ENCODE measurements at regions not wholly inside any gene's neighbourhood (a gene's known extent, or its start where the extent isn't known, plus 50 kb on each side); places are given as distances from the start of the nearest gene placed in this dataset.

DNA sequence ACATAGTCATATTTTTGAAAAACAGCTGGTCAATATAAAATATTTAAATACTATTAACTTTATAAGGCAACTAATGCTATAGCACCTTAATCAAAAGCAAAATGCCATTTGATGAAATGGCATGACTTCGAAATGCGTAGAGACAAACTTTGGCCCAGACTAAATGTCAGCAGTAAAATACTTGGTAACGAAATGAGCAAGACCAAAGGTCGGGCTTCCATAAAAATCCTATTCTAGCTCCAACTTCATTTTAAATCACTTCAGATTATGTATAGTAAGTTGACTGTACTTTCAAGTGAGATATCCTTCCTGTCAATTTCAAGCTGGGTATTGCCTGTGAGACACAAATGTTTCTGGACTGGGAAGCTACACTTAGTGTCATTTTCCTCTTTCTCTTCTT, 805.4 kb upstream of the ZNF608 start:
- TF ChIP-seq EP300 (IDR thresholded peaks at IDR 0.05) (no peak), POLR2A (IDR thresholded peaks at IDR 0.05) (no peak)
- TF ChIP-seq, protein P1, sequence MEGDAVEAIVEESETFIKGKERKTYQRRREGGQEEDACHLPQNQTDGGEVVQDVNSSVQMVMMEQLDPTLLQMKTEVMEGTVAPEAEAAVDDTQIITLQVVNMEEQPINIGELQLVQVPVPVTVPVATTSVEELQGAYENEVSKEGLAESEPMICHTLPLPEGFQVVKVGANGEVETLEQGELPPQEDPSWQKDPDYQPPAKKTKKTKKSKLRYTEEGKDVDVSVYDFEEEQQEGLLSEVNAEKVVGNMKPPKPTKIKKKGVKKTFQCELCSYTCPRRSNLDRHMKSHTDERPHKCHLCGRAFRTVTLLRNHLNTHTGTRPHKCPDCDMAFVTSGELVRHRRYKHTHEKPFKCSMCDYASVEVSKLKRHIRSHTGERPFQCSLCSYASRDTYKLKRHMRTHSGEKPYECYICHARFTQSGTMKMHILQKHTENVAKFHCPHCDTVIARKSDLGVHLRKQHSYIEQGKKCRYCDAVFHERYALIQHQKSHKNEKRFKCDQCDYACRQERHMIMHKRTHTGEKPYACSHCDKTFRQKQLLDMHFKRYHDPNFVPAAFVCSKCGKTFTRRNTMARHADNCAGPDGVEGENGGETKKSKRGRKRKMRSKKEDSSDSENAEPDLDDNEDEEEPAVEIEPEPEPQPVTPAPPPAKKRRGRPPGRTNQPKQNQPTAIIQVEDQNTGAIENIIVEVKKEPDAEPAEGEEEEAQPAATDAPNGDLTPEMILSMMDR (IDR thresholded peaks at IDR 0.05) = no peak

Data from suprapubic skin (tissue), 3 donors.